GM18505 (cell line): ENCODE measurements at regions not wholly inside any gene's neighbourhood (a gene's known extent, or its start where the extent isn't known, plus 50 kb on each side); places are given as distances from the start of the nearest gene placed in this dataset.

ENCODE experiments used
- ATAC-seq: cut with Tn5 transposase; IDR thresholded peaks from one replicate; pipeline ENCODE4 v1.9.1; 2021; ENCODE audit not compliant: unreplicated experiment
- POLR2A ChIP-seq: IDR thresholded peaks from 4 replicates; pipeline ENCODE4 v1.6.1; 2011; ENCODE audit warnings: borderline replicate concordance; ENCODE audit not compliant: insufficient read depth, insufficient read length; ENCODE audit errors: extremely low read depth

DNA sequence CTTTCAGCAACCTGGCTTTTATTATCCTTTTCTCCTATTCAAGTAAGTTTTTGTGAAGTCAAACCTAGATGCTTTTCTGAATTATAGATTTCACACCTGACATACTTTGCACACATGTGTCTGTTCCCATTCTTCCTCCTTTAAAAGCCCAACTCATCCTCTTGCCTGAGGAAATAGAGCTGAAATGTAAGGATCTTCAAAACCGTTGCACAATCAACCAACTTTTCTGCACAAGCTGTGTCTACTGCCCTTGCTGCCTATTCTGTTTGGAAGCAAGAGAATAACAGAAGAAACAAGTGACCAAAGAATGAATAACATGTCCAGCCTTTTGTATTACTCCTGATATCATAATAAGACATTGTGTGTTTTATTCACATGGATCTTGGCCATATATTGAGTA, 95.1 kb upstream of the ITGA1 start:
- TF ChIP-seq POLR2A = no peak
- ATAC-seq = no peak

DNA sequence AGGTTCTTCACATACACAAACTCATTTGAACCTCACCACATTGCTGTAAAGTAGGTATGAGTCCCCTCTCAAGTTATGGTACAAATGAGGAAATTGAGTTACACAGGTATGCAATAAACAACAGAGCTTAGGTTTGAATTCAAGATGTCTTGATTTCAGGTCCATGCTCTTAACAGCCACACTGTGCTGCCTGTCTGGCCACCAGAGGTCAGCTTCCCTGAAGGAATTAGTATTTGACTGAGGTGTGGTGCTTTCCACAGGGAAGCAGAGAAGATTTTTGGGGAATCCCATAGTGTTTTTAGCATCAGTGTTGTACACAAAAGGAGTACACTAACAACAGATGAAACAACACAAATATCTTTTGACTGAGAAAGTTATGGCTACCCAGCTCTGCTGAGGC, 94.4 kb upstream of the ITGA1 start:
- TF ChIP-seq POLR2A = no peak
- peak; percentile 65 for ATAC-seq

DNA sequence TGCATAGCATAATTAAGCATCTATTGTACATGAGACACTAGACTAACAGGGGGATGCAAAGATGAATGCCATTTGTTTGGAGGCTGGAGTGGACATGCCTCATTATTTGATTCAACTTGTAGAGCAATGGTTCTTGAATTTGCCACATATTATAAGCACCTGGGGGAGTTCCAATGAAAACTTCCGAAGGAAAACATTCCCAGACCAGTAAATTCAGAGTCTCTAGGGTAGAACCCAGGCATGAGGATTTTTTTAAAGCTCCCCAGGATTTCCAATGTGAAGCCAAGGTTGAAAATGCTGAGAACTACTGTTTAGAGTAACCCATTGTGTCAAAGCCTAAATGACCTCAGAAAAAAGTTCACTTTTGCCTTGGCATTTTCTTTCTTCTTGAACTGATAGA, 93.9 kb upstream of the ITGA1 start:
- TF ChIP-seq POLR2A = no peak
- no peak for ATAC-seq

DNA sequence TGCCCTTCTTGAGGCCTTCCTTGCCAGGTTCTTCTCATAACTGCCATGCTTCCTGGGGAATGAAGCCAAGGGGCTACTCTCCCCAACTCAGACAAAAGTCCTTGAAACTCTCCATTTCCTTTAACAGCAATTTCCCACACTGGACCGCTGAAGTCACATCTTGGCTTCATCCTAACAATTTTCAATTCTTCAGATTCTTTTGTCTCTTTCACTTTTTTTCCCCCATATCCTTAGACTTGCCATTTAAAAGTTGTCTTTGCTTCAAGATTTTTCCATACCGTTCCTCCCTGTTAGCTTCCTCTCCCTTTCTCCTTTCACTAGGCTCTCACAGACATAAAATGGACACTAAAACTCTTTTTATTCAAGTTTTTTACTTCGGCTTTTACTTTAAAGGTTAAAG, 93.1 kb upstream of the ITGA1 start:
- ATAC-seq = no peak
- TF ChIP-seq POLR2A = no peak

DNA sequence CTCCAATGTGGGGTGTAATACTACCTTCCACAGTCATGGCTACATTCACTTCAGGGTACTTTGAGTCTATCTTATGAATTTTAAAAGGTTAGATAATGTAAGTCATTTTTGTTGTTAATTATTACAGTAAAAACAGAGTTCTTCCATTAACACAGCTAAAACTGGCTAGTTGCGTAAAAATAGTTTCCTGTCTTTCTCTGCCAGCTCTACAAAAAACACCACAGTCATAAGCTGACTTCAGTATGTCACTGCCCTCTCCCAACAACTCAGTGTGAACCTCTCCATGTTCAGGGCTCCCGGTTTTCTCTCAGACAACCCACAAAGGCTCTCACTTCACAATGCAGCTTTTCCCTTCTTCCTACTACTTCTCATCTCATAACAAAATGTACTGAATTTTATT, 84.8 kb upstream of the ITGA1 start:
- ATAC-seq = no peak

DNA sequence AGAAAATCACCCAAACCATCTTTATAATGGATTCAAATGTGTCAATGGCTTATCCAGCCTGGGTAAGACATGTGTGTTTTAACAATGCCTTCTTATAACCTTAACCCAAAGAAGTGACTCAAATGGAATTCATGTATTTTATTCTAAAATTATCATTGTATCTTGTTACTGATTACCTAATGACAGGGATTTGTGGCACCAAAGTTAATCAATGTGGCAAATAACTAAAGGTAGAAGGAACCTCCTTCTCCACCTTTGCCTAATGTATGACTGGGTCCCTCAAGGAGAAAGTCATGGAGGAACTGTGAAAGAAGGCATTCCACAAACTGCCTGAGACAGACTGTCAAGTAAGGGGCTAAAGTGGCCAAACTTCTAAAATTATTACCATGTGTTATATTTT, 84.4 kb upstream of the ITGA1 start:
- no peak for ATAC-seq
- TF ChIP-seq POLR2A = no peak

More for the DNA sequence above, 84.8 kb upstream of the ITGA1 start:
- TF ChIP-seq POLR2A = no peak

DNA sequence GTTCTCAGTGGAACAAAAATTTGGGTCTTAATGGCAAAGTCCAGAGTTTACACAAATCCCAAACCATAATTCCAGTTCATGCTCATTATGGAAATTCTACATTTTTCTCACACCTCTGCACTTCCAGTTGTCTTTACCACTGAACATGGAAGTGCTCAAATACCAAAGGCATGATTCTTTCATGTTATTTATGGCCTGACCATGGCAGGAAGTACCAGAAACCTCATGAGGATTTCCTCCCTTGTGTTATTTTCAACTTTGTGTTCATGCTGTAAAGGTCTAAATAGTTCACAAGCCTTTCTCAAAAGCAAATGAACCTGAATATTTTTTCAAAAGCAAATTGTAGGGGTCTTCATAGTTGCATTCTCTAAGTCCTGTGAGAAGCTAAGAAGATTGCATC, 82.0 kb upstream of the ITGA1 start:
- TF ChIP-seq POLR2A = no peak
- ATAC-seq = no peak

DNA sequence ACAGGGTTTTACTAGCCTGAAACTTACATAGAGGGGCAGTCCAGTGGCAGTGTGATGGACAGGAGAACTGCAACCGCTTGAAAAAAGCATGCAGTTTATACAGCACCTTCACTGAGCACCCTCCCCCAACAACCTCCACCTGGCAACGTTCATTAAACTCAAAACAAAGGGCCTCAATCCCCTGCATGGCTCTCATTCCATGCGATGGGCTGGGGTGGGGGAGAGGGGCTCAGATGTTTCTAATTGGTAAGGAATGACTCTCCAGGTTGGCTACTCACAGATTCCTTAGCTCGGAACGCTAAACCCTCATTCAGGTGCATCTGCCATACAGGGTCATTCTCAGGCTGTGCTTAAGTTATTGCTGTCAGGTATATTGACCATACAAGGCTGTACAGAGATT, 80.9 kb upstream of the ITGA1 start:
- TF ChIP-seq POLR2A = no peak
- ATAC-seq = no peak

DNA sequence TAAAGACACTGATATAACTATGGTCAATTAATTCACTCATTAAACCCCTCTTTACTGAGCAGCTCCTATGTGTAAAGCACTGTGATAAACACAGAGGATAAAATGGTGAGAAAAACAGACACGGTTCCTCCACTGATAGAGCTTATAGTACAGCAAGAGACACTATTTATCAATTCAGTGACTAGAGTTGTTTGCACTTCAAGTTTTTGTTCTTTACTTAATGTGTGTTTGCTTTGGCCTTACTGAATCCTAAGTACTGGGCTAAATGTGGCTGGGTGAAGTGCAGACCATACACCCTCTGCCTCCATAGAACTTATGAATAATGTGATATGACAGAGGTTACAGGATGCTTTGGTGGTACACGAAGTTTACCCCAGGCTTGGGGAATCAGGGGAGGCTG, 80.1 kb upstream of the ITGA1 start:
- TF ChIP-seq POLR2A = no peak
- ATAC-seq = no peak

DNA sequence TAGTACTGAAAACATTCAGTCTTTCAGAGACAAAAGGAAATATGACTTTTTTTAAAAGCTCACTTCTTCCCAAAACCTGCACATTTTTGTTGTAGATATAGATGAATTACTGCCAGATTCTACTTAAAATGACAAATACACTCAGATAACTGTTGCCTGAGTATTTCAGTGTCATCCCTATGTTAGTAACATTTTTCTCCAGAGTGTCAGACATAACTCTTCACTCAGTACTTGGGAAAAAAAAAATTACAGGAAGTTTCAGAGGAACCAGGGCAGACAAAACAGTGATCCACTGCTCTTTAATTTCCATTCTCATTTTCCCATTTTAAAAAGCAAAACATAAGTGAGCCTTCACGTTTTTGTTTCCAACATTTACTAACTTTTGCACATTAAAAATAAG, 79.3 kb upstream of the ITGA1 start:
- no peak for TF ChIP-seq POLR2A

DNA sequence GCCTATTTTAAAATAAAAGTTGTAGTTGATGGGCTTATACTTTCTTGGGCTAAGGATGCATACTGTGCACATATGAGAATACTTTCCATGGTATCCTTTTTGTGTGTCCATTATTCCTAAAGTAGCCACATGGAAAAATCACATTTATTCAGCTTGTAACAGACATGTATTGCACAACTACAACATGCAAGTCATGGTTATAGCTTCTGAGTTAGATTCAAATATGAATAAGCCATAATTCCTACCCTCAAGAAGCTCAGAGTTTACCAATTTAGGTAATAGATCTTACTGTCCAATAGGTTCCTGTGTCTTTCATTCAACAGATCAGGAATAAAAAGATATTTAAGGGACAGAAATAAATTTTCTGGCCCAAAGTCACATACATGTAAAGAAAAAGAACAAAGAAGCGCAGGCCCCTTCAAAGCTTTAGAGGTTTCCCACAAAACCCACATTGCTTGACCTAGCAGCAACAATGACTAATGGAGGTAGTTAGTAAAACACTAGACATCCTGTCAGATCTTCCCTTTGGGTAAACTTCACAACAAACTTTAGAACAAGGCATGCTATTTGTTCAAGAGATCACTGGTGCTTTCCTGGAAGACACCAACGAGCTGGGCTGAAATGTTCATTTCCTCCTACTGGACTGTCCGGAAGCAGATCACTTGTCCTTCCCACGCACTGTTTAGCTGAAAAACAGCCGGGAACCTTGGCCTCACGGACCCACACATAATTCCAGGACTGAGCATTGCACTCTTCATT, 78.4 kb upstream of the ITGA1 start:
- no peak for TF ChIP-seq POLR2A
- ATAC-seq = peak; percentile 80

More for the DNA sequence above, 79.3 kb upstream of the ITGA1 start:
- ATAC-seq = no peak

DNA sequence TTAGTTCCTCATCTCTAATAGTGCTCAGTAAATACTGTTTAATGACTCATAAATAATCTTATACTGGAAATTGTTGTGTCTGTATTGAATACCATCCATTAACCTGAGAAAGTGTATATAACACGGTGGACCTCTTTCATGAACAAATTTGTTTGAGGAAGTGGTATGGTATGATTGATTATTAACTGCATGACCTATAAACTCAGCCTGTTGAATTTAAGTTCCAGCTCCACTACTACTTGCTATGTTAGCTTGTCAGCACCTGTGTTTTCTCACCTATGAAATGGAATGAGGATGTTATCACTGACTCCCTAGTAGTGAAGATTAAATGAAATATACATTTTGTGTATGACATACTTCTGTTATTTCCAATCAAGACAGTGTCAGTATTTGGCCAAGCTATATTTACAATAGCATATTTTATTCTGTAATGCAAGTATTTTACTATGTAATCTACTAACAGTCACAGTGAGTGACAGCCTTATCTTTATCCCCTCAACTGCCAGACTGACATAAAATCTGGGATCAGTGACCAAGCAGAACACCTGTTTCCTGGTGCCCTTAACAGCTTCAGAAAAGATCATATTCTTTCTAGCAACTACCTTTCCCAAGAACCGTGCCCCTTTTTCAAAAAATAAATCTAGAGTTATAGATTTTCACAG, 77.3 kb upstream of the ITGA1 start:
- TF ChIP-seq POLR2A = no peak
- ATAC-seq = no peak

DNA sequence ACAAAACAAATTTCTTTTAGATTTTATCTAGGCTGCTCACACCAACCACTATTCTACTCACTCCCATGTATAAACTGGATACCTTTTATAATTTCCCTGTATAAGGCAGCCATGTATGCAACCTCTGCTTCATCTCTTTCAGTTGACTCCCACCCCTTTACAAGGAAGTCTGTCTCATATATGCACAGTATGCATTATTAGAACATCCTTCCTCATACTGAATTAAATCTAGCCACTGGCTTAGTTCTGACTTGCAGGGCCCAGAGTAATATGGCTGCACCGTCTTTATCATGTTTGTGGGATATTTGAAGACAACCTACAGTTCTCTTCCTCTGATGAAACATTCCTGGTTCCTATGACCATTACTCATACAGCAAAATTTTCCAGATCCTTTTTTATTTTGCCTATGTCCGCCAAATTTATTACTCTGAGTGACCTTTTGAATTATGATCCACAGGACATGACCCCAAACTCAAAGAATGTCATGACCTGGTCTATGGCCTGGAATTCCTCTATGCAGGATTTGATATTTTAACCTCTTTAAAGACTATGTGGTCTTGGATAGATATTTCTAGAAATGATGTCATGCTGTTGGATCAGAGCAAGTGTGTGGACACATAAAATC, 76.6 kb upstream of the ITGA1 start:
- TF ChIP-seq POLR2A = no peak

DNA sequence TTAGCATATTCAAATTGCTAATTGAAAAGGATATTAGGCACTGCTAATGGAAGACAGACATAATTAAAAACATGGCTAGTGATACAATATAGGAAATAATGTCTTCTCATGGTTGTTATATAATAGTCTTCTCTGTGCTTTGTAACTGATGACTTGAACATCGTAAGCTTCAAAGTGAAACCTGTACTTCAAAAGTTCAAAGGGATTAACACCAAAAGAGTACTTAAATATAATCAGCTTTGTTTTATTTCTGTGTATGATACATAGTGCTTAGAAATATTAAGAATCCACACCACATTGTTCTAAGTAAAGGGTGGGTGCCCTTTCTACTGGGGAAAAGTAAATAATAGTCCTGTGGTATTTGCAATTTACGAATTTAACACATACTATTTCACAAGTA, 75.4 kb upstream of the ITGA1 start:
- no peak for TF ChIP-seq POLR2A
- no peak for ATAC-seq

More for the DNA sequence above, 76.6 kb upstream of the ITGA1 start:
- ATAC-seq = no peak
